ENCODE measurements at regions not wholly inside any gene's neighbourhood (a gene's known extent, or its start where the extent isn't known, plus 50 kb on each side); places are given as distances from the start of the nearest gene placed in this dataset.
"Not testable (repeated sequence)": the region's sequence is repeated elsewhere in the genome, so short reads cannot be mapped to it uniquely, and the experiment has no call there.

DNA sequence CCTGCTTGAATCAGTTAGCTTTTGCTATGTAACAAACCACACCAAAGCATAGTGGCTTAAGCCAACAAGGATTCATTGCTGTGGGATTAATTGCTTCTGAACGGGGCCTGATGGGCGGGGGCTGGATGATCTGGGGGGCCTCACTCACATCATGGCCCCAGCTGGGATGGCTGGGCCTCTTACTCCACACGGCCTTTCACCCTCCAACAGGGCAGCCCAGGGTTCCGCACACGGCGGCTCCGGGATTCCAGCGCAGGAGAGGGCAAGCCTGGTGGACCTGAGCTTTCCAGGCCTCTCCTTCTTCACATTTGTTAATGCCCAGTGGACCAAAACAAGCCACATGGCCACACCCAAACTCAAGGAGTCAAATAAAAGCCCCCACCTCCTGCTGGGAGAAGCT lies 86.3 kb upstream of the PHLPP1 start:
- DNase-seq, result no peak

DNA sequence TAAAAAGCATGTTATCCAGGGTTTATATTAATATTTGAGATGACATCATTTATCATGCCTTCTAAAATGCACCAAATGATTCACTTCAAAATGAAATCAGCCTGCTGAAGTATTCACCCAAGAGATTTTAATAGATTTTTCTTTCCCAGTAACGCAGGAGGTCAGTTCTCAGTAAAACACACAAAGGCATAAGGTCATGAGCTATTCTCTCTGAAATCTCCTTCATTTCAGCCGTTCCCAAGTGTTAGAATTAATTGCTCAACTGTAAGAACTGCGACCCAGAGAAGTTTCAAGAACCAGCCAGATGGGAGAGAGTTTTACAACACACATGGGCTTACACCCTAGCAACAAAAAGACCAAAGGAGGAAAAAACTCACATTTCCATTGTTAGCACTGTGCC lies 84.2 kb upstream of the PHLPP1 start:
- DNase-seq, result no peak

DNA sequence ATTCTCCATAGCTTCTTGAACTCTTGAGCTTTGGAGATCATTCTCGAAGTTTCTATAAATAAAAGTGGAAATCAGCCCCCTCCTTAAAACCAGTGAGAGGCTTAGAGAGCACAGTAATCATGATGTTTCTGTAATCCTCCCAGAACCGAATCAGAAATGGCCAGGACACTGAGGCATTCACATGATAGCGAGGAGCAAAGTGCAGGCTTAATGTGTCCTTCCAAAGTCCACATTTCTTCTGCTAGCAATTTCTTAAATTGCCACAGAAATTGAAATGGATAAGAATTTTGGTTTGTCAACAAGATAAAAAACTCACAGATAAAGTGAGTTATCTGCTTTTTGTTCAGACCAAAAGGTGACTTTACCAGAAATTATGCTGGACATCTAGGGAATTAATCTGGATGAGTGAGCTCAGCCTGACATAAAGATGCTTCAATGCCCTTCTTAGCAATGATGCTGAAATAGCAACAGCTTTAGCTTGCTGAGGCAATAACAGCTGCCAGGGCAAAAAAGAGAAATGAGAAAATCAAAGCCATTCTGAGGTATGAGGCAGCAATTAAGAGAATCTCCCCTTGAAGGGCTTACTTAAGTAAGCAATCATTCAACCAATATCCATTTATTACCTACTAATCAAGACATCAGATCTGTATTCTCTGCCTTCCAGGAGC lies 82.4 kb upstream of the PHLPP1 start:
- no peak for DNase-seq

DNA sequence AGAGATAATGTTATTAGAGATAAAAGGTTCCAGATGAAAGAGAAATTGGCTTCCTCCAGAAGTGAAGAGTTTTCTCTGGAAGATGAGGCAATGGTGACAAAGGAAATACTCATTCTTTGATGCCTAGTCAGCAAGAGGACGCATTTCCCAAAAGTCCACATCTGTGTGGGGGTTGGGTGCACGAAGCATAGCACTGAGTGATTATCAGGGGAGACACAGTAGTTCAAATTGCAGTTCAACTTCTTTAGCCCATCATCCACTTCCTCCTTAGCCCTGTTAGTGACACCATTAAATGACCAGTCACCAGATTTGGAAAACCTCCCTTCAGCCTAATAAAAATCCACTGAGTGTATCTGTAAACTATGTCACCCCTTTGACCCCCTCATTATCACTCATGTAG lies 80.9 kb upstream of the PHLPP1 start:
- no peak for DNase-seq

DNA sequence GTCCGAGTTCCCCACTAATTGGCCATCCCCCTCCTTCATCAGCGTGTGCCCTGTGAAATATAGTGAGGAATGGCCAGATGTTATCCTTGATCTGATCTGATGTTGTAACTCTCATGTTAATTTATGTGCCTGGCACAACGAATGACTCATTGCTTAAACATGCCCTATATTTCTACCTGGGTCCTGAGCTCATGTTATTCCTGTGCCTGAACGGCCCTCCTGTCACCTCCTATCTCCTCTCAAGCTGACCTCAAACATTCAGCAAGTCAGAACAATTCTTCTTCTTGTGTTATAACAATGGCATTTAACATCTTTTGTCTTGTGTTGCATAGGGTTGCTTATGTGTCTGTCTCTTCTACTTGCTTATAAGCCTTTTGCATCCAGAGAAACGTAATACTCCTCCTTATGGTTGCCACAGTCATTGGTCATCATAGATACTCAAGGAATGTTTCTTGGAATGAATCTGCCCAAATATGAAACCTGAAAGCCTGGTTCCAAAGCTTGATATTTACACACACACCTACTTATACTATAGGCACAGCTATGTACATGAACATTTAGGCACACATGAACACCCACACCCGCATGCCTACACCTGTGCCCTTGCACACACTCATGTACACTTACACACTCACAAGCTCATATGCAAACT lies 80.2 kb upstream of the PHLPP1 start:
- no peak for DNase-seq

DNA sequence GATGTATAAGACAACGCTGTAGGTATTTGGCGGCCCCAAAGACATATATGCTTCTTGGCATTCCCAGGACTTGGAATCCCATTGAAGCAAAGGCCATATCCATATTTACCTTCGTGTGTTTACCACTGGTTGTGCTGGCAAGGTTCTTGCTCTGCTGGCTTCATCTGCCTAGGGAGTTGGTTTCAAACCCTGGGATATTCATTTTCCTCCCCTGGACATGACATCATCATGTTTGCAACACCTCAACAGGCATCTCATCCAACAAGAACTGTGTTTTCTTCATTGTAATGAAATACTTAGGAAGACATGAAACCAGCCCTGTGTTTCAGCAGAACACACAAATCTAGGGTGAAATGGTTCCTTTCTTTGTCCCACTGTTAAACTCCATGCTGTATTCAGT lies 77.9 kb upstream of the PHLPP1 start:
- no peak for DNase-seq

DNA sequence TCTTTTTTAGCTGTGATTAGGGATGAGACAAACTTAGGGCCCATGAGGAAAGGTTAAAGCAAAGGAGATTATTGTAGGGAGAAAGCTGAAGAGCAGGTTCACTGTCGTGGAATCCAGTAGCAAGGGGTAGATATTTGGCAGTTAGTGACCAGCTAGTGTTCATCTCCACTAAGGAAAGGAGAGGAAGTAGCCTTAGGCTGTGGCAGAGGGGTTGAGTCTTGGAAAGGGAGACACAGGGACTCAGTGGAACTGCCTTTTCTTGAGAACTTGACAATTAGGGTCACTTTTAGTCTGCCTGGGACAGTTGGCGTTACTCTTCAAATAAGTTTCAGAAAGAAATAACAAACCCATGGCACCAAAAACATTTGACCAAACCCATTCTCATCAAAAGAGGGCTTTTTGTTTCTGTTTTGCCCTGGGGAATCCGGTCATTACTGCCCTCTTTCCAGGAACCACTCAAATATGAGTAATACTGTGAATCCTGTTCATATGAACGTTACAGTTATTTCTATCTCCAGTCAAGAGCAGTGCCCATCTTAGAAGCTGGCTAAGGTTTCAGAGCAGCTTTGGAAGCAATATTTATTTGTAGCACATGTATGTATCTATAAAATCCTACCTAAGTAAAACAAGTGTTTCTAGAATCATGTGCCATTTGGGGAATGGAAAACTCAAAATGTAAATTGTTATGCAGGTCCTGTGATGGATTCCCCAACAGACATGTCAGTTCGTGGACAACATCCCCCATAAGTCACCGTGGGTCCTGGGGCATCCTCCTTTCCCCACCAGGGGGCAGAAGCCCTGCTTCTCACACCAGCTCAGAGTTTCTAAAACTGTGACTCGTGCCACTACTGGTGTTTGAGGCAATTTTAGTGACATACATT lies 77.3 kb upstream of the PHLPP1 start:
- DNase-seq, result peak; percentile 2

DNA sequence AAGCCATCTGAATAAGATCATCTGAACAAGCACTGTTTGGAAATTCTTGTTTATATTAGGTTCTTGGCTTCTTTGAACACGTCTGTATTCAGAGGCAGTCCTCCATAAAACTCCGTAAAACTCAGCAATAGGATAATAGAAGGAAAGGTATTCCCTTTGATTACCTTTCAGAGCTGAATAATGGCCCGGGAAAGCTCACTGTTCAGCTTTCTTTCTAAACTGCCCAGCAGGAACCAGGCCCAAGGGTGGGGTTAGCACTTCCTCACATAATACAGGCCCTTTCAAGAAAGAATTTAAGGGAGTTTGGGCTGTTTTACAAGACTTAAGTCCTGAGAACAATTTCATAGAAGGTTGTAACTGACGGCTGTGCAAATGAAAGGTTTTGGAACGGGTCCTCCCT lies 72.2 kb upstream of the PHLPP1 start:
- no peak for DNase-seq

DNA sequence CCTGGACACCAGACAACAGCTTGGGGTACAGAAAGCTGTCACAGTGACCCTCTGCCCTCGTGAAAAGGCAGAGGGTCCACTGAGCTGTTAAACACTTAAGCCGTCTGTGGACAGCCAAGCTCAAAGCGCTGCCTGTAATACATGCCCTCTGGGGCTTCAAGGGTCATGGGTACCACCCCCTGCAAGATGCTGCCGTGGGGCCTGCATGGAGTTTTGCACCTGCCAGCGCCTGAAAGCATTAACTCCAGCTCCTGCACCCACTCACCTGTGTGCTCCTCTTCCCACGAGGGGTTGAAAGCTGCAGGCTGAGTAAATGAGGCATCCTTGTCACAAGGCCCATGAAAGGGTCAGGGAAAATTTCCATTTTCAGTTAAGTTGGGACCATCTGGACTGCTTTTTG lies 70.6 kb upstream of the PHLPP1 start:
- DNase-seq, result no peak

DNA sequence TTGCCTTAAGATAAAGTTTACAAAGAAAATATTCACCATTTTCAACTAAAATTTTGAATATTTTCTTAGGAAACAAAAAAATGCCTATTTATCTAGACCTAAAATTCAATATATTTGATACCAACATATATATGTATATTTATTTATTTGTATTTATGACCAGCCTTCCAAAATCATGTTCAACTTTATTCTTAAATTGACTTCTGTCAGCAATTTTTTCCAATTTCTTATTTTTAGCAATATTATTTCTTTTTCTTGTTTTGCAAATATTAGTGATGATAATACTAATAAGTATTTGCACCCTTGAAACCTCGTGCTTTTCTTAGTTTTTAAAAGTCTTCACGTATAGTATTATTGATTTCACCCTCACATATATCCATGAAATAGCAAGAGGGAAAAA lies 68.2 kb upstream of the PHLPP1 start:
- DNase-seq, result no peak

DNA sequence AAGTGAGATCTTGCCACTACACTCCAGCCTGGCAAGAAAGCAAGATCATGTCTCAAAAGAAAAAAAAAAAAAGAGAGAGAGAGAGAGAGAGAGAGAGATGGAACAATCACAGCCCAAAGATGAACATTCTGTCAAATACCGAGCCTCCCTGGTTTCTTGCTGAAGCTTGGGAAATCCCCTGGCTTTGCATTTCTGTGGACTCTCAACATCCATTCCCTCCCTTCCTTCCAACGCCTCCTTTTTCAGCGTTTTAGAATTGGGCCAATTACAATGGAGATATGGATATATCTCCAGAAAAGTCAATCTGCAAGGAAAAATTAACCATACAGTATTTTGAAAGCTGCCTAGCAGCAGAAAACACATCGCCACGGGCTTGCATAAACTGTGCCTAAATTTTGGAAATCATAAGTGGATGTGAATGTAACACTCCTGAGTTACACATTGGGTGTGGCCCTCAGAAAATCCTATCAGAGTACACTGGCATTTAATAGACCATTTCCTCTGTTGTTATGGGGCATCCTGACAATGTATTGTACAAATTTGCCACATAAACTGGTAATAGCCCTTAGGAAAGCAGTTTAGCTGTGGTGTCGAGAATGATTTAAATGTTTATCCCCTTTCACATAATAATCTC lies 67.2 kb upstream of the PHLPP1 start:
- no peak for DNase-seq

DNA sequence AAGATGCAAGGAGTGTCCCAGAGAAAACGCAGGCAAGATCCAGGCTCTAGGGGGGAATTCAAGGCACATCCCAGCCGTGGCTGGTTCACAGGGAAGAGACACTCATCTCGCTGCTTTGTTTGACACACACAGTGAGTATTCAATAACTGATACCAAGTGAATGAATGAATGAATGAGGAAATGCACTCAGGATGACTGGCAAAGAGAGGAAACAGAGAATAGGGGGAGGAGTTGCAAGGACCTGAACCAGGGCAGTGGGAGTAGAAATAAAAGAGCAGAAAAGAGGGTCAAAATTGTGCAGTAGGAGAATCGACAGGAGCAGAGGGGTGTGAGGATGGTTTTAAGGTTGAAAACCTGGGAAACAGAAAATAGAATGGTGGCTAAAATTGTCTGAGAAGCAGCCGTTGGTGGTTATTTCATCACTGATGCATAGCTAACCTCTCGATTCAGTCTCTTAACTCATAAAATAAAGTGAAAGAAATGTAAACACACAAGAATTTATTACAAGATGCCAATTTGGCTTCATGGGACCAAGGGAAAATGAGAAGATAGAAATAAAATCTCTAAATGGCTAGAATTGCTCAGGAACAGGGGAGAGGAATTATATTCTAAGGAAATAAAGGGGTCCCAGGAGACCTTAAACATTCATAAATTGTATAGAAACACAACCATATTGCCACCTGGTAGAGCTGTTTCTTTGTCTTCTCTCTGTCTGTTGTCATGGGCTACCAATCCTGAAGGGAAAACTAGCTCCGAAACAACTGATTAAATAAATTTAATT lies 63.9 kb upstream of the PHLPP1 start:
- no peak for DNase-seq

DNA sequence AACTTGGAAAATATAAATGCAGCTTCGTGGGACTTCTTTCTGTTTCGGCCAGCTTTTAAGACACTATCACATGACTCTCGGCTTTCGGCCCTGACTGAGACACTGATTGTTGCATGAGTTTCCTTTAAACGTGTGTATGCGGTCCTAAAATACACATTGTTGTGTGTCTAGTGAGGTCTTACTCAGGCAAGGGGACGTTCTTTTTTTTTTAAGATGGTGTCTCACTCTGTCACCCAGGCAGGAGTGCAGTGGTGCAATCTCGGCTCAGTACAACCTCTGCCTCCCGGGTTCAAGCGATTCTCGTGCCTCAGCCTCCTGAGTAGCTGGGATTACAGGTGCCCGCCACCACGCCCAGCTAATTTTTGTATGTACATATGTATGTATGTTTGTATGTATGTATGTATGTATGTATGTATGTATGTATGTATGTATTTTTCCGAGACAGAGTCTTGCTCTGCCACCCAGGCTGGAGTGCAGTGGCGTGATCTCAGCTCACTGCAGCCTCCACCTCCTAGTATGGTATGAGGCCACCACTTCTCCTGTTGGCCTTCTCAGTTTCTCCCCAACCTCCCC lies 63.2 kb upstream of the PHLPP1 start:
- DNase-seq, result not testable (repeated sequence)

DNA sequence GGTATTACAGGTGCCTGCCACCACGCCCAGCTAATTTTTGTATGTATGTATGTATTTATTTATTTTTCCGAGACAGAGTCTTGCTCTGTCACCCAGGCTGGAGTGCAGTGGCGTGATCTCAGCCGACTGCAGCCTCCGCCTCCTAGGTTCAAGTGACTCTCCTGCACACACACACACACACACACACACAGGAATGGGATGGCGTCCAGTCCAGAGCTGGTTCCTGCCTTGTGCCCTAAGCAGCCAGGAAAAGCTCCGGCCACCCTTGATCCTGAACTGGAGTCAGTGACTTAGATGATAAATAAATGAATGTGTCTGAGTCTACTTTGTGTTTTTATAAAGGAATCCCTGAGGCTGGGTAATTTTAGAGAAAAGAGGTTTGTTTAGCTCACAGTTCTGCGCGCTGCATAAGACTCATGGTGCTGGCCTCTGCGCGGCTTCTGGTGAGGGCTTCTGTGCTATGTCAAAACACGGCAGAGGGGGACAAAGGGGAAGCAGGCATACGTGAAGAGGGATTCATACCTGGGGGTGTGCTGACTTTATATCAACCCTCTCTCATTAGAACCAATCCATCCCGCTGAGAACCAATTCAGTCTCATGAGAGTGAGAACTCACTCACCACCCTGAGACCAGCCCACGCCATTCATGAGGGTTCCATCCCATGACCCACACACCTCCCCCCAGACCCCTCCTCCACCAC lies 59.7 kb upstream of the PHLPP1 start:
- no peak for DNase-seq

DNA sequence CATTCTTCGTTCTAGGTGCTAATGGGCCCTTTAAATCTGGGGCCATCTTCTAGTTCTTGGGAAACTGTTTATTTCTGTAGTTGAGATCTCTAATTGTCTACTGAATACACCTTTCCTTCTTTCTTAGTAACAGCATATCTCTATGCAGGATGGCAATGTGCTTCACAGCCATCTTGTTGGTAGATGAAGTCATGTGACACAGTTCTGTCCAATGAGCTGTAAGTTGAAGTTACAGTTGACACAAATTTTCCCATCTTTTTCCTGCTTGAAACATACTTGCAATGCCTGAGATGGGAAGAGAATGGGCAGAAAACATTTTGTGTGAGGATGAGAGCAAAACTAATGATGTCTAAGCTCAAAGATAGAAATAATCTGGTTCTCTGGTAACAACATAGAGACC lies 57.3 kb upstream of the PHLPP1 start:
- no peak for DNase-seq

DNA sequence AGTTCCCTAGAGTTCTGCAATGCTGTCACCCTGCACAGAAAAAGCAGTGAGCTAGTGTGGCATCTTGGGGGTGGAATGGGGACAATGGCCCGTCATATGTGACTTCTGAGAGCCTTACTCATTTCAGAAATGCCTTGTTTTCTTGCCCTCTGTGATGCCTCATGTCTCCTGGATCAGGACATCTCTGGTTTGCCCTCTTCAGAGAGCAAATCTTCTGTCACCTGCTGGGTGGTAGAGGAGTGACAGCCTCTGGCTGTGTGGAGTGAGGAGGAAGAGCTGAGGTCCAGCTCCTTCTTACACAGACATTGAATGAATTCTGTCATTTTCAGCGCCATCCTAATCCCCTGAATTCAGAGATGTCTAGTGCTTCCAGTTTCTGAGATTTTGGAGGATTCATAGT lies 55.6 kb upstream of the PHLPP1 start:
- no peak for DNase-seq

DNA sequence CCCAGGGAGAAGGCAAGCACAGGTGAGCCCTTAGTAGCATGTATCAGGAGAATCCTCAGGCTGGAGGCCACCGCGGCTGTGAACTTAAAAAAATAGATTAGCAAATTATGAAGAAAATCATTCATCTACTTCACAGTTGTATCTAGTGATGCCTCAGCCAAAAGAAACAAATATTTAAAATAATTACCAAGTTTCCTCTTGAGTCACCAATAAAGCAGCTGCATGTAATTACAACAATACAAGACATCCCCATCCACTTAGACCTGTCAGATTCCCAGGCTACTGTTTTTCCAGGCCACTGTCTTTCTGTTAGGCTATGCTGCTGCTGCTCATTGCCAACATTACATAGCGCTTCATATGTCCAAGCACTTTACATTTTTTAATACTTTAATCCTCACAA lies 54.6 kb upstream of the PHLPP1 start:
- DNase-seq, result no peak

DNA sequence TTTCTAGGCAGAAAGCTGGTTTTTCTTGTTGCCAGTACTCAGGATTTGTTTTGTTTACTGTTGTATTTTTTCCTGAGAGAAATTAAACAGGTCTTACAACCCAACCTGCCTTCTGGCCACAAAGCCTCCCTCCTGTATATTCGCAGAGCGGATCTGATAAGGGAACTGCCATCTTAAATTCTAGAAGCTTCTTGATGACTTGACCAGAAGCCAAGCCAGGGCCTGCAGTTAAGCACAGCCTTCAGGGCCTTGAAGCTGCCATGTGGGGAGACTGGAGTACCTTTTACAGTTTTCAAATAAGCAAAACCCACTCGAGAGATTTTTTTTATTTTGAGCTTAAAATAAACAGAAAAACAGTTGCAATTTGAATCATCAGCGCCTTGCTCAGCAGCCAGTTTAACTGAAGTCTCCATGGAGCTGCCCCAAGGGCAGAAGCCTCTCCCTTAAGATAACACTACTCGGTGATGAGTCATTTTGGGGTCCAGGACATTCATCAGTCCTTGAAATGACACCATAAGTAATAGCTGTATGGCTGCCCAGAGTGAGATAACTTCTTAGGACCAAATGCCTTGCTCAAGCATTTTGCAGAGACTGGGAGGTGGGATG lies 51.5 kb upstream of the PHLPP1 start:
- DNase-seq, result peak; percentile 51

DNA sequence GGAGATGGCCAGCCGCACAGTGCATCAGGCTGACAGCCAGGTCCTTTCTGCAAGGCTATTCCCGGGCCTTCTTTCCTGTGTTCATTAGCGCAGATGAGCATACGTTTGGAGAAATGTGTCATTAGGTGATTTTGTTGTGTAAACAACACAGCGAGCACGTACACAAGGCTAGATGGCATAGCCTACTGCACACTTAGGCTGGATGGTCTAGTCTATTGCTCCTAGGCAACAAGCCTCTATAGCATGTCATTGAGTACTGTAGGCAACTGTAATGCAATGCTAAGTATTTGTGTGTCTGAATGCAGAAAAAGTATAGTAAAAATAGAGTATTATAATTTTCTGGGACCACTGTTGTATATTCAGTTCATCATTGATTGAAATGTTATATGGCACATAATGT lies 50.9 kb upstream of the PHLPP1 start:
- no peak for DNase-seq

DNA sequence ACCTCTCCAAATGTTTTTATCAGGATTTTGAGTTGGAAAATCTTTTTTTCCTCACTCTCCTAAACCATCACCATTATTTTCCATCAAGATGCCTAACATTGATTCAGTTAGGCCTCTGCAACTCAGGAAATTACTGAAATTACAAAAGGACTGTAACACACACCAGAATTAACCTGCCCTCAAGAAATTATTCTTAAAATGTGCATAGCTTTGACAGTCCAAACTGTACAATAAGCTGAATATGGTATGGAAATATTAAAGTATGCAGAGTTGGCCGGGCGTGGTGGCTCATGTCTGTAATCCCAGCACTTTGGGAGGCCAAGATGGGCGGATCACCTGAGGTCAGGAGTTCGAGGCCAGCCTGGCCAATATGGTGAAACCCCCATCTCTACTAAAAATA lies 50.2 kb upstream of the PHLPP1 start:
- no peak for DNase-seq
